Natural killer cell (primary cell): ENCODE measurements at regions not wholly inside any gene's neighbourhood (a gene's known extent, or its start where the extent isn't known, plus 50 kb on each side); places are given as distances from the start of the nearest gene placed in this dataset.

Experiments used
- ATAC-seq, 3 donors: fragments of 150-1000 bp in 2 of 3; fragments of 200-7000 bp in 1 of 3; cut with Tn5 transposase; 1 replicate in 1 of 3; 2 replicates in 2 of 3; pipeline ENCODE4 v1.10.0; 2021; ENCODE audit warnings: mild to moderate bottlenecking in 2 of 3, moderate library complexity in 2 of 3
- DNase-seq, 2 donors: peaks; one replicate each; pipeline versions ENCODE4 v3.0.0 to v3.0.0-alpha.2; 2013 to 2021; ENCODE audit warnings: mixed read lengths in 1 of 2
- H3K27ac ChIP-seq: one replicate; pipeline ENCODE4 v1.5.1; 2013; ENCODE audit warnings: mild to moderate bottlenecking, low read length
- H3K27me3 ChIP-seq: one replicate; pipeline ENCODE4 v1.6.1; 2013; ENCODE audit warnings: low read length; ENCODE audit not compliant: control insufficient read depth, insufficient read depth
- H3K36me3 ChIP-seq: one replicate; pipeline ENCODE4 v1.6.1; 2013; ENCODE audit warnings: low read length; ENCODE audit not compliant: control insufficient read depth, insufficient read depth
- H3K4me1 ChIP-seq: one replicate; pipeline ENCODE4 v1.6.1; 2013; ENCODE audit warnings: low read length; ENCODE audit not compliant: control insufficient read depth, insufficient read depth
- H3K4me3 ChIP-seq: one replicate; pipeline ENCODE4 v1.5.1; 2013; ENCODE audit warnings: low read length
- H3K9me3 ChIP-seq: one replicate; pipeline ENCODE4 v1.6.1; 2013; ENCODE audit warnings: low read length; ENCODE audit not compliant: control insufficient read depth, insufficient read depth
- H3K27ac Mint-ChIP-seq, 2 donors: one replicate each; pipeline ENCODE4 v1.8.0; 2022; ENCODE audit warnings: mild to moderate bottlenecking in 2 of 2, mixed read lengths in 2 of 2, moderate library complexity in 1 of 2
- H3K27me3 Mint-ChIP-seq, 2 donors: one replicate each; pipeline ENCODE4 v1.8.0; 2022; ENCODE audit warnings: low read depth in 2 of 2, mixed read lengths in 2 of 2
- H3K36me3 Mint-ChIP-seq: one replicate; pipeline ENCODE4 v1.8.0; 2022; ENCODE audit warnings: mixed read lengths
- H3K4me1 Mint-ChIP-seq, 2 donors: one replicate each; pipeline ENCODE4 v1.8.0; 2022; ENCODE audit warnings: mixed read lengths in 2 of 2
- H3K4me3 Mint-ChIP-seq: one replicate; pipeline ENCODE4 v1.8.0; 2022; ENCODE audit warnings: mild to moderate bottlenecking, moderate library complexity, mixed read lengths
- H3K9me3 Mint-ChIP-seq, 2 donors: one replicate each; pipeline ENCODE4 v1.8.0; 2022; ENCODE audit warnings: mixed read lengths in 2 of 2
- WGBS: methylation state at CpG from one replicate; pipeline ENCODE4 v1.1.7; 2013; ENCODE audit warnings: missing lambda C conversion rate; ENCODE audit not compliant: insufficient coverage; 5-methylcytosine and 5-hydroxymethylcytosine counted together
- intact Hi-C: fragments of 100-400 bp; cut with micrococcal nuclease; formaldehyde crosslinking; loops from one replicate; pipeline ENCODE4 v1.14.2; 2022
- TF ChIP-seq, protein P1 (sequence below): fragments of 200-600 bp; IDR thresholded peaks from one replicate; pipeline ENCODE4 v1.8.0; 2022; ENCODE audit warnings: antibody characterized with exemption

GRCh38 chr6:27541212-27541932, 68.5 kb upstream of the ZNF184 start:
- Mint-ChIP-seq H3K4me1 (peaks cover 6 to 12% of the 10 kb centered on the region in 2 donors), H3K27ac (no peak overlapping the region), H3K9me3 (peaks cover 0 to 3% of the 10 kb centered on the region in 2 donors), H3K27me3 (peaks cover 60 to 81% of the 10 kb centered on the region in 2 donors), H3K36me3 (peaks cover 19% of the 10 kb centered on the region), H3K4me3 (no peak overlapping the region)
- Histone ChIP-seq H3K4me1 (no peaks in the 10 kb centered on the region), H3K27ac (no peak overlapping the region), H3K27me3 (peaks cover 38% of the 10 kb centered on the region), H3K9me3 (peaks cover 4% of the 10 kb centered on the region), H3K4me3 (no peak overlapping the region), H3K36me3 (no peaks in the 10 kb centered on the region)
- intact Hi-C loops, result no loop called here
- TF ChIP-seq, protein P1, sequence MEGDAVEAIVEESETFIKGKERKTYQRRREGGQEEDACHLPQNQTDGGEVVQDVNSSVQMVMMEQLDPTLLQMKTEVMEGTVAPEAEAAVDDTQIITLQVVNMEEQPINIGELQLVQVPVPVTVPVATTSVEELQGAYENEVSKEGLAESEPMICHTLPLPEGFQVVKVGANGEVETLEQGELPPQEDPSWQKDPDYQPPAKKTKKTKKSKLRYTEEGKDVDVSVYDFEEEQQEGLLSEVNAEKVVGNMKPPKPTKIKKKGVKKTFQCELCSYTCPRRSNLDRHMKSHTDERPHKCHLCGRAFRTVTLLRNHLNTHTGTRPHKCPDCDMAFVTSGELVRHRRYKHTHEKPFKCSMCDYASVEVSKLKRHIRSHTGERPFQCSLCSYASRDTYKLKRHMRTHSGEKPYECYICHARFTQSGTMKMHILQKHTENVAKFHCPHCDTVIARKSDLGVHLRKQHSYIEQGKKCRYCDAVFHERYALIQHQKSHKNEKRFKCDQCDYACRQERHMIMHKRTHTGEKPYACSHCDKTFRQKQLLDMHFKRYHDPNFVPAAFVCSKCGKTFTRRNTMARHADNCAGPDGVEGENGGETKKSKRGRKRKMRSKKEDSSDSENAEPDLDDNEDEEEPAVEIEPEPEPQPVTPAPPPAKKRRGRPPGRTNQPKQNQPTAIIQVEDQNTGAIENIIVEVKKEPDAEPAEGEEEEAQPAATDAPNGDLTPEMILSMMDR, result no peak
- DNase-seq (no peak), ATAC-seq (no peak)
- 17% methylated on average over 12 of the region's 15 CpGs for WGBS

GRCh38 chr6:27539551-27539950, 66.6 kb upstream of the ZNF184 start:
- H3K36me3 ChIP-seq, result no peaks in the 10 kb centered on the region
- intact Hi-C loops, result no loop called here
- H3K4me3 Mint-ChIP-seq, result no peak overlapping the region
- DNase-seq (no peak), ATAC-seq (no peak)
- H3K9me3 ChIP-seq, result no peaks in the 10 kb centered on the region
- H3K4me1 Mint-ChIP-seq, result peaks cover 0 to 3% of the 10 kb centered on the region in 2 donors
- peaks cover 20% of the 10 kb centered on the region for H3K27me3 ChIP-seq
- no peaks in the 10 kb centered on the region for H3K4me1 ChIP-seq
- TF ChIP-seq, protein P1, result no peak
- no peak overlapping the region for H3K4me3 ChIP-seq
- peaks cover 50 to 79% of the 10 kb centered on the region in 2 donors for H3K27me3 Mint-ChIP-seq
- H3K36me3 Mint-ChIP-seq, result peaks cover 2% of the 10 kb centered on the region
- no peaks in the 10 kb centered on the region for H3K9me3 Mint-ChIP-seq
- H3K27ac ChIP-seq, result no peak overlapping the region
- WGBS, result 75% methylated on average over 13 of the region's 13 CpGs
- no peak overlapping the region for H3K27ac Mint-ChIP-seq

DNA sequence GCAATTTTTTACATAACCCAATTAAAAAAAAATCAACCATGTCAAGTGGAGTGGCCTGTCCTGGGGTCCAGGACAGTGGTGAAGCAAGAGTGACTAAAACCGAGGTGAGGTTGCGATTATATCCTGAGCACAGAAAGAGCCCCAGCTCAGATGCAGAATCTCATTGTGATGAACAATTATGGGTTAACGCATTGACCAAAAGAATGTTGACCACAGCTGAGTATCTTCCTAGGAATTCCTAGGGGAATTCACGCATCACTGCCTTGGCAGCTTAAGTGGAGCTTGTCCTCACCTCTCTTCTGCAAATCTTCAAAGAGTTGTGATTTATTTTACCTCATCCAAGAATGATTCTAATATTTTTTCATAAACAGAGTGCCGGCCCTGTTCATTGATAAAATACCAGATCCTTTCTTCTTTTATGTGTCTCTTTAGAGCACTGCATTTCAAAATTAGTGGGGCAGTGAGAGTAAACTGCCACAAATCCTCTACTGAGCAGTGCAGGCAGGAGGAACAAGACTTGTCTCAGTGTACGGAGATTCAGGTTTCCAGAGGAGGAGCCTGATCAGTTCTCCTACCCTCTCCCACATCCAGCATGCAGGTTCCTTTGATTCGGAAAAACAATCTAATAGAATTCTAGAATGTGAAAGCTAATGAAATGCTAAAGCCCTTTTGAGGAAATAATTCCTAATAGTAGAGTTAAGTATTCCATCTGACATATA, 60.1 kb upstream of the ZNF184 start:
- intact Hi-C loops, result no loop called here
- H3K36me3 Mint-ChIP-seq, result no peaks in the 10 kb centered on the region
- H3K27ac Mint-ChIP-seq, result no peak overlapping the region
- Histone ChIP-seq H3K4me3 (no peak overlapping the region), H3K36me3 (no peaks in the 10 kb centered on the region), H3K27ac (no peak overlapping the region), H3K9me3 (no peaks in the 10 kb centered on the region), H3K4me1 (no peaks in the 10 kb centered on the region), H3K27me3 (peaks cover 5% of the 10 kb centered on the region)
- no peak overlapping the region for H3K4me3 Mint-ChIP-seq
- H3K4me1 Mint-ChIP-seq, result no peaks in the 10 kb centered on the region
- WGBS, result 88% methylated on average over 6 of the region's 7 CpGs
- H3K27me3 Mint-ChIP-seq, result peaks cover 28 to 89% of the 10 kb centered on the region in 2 donors
- ATAC-seq, result no peak
- TF ChIP-seq, protein P1, result no peak
- H3K9me3 Mint-ChIP-seq, result no peaks in the 10 kb centered on the region
- no peak for DNase-seq
